Renal cortex interstitium (tissue), 11 donors: ENCODE measurements at regions not wholly inside any gene's neighbourhood (a gene's known extent, or its start where the extent isn't known, plus 50 kb on each side); places are given as distances from the start of the nearest gene placed in this dataset.

Experiments used
- DNase-seq, 11 donors: peaks; one replicate each; pipeline ENCODE4 v3.0.0-alpha.2; 2013; ENCODE audit warnings: low read depth in 9 of 11, low spot score in 4 of 11; ENCODE audit errors: extremely low read depth in 1 of 11

- no peak for DNase-seq
Measured at GRCh38 chr12:102562836-102563425, 82.6 kb upstream of the IGF1 start.

DNA sequence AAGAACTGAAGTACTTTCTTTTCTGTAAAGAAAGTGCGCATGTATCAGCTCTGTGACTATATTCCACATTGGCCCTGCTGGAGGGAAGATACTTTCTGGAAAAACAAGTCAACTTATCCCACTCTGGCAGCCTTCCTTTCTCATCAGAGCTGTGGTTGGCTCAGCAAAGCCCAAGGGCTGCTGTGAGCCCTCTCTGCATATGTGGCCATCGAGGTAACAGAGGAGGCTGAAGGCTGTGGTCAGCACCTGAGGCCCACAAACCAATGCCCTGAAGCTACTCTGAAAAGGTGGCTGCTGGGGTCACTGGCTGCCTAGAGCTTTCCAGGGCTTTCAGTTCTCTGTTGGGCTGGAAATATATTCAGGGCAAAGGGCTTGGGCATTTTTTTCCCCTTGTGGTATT is 70.8 kb upstream of the IGF1 start:
- no peak for DNase-seq

DNA sequence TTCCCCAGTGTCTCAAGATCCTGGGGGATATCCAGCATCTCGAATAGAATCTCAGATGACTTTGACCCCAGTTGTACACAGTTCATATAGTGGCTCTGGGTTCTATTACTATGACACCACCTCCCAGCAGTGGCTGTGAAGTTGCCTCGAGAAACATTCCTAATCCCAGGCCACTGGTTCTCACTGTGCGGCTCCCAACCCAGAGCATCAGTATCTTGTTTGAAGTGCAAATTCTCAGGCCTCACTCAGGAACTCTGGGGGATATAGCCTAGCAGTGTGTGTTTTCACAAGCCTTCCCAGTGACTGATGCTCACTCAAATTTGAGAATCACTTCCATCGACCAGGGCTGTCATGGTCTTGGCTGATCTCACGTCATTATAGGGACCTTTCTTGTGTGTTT is 69.3 kb upstream of the IGF1 start:
- DNase-seq, result no peak

DNA sequence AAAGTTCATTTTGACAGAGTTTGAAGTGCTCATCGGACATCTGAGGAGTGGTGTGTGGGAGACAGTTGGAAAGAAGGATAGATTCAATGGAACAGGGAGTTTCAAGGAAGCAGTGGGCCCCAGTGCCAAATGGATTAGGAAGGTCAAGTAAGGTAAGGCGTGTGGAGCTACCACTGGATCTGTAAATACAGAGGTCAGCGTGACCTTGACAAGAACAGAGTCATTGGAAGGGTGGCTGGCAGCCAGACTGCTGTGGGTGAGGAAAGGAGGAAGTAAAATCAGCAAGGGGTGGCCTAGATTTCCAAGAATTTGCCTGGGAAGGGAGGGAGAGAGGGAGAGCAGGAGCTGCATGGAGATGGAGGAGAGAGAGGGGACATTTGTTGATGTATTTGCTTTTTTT is 68.2 kb upstream of the IGF1 start:
- no peak for DNase-seq

GRCh38 chr12:102543494-102544485 is 63.4 kb upstream of the IGF1 start:
- DNase-seq, result no peak

GRCh38 chr12:102542816-102543440 is 62.6 kb upstream of the IGF1 start:
- DNase-seq, result peak in 6 of 11 donors; percentile 10 to 51 (median 24)

GRCh38 chr12:102540815-102541385 is 60.5 kb upstream of the IGF1 start:
- DNase-seq, result no peak

DNA sequence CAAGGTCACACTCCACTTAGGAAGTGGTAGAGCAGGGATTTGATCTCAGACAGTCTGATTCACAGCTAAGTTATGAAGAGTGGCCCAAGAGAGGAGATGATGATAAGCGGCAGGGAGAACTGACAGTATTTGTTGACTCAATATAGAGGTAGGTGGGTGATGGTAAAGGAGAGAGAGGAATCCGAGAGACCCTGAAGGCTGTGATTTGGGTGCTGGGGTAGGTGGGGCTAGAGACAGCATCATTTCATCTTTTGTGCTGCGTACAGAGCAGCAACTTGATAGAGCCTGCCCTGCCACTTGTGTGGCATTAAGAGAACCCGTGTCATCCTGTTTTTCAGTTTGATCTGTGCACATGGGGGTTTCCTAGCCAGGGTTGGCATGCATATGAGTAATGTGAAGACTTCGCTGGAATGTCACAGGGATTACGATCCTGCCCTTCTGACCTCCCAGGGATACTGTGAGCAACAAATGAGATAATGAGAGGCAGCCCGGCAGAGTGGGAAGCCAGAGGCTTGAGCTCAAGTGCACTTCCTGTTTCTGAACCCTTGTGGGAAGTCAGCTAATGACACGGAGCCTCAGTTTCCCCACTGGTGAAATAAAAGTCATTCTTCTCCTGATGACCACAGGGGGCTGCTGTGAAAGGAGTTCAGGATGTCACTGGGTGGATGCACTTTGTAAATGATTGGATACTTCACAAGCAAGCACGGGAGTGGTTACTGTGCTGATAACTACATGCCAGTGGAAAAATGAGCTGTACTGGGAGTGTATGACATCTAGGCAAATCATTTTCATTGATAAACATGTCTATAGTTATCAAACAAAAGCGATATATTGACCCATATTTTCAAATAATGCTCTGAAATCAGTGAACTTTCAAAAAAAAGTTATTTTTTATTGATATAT is 59.5 kb upstream of the IGF1 start:
- DNase-seq, result no peak

DNA sequence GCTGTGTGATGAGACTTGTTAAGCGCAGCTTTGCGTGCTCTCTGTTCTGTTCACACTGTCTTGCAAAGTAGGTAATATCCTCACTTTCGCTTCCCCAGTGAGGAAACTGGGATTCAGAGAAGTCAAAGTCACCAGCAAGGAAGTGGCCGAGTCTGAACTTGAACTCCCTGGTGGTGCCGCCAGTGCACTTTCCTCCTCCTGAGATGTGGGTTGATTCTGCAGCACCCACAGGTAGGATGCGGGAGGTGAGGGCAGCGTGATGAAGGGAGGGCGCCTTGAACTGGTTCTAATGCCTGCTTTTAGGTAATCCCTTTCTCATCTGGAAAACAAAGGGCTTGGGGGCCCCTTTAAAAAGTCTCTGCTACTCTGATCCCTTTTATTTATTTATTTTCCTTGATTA is 54.9 kb upstream of the IGF1 start:
- DNase-seq, result no peak

GRCh38 chr12:102534899-102535298 is 54.5 kb upstream of the IGF1 start:
- DNase-seq, result no peak

GRCh38 chr12:102533483-102534215 is 53.3 kb upstream of the IGF1 start:
- no peak for DNase-seq
